GM12891 (cell line): ENCODE measurements at regions not wholly inside any gene's neighbourhood (a gene's known extent, or its start where the extent isn't known, plus 50 kb on each side); places are given as distances from the start of the nearest gene placed in this dataset.

ENCODE experiments used
- POLR2A ChIP-seq: IDR thresholded peaks from 2 replicates; pipeline ENCODE4 v1.6.1; 2011; ENCODE audit warnings: low read depth, low read length, control low read depth
- POLR2AphosphoS5 ChIP-seq: IDR thresholded peaks from 2 replicates; pipeline ENCODE4 v1.6.1; 2011; ENCODE audit warnings: low read depth, low read length, control low read depth
- TAF1 ChIP-seq: IDR thresholded peaks from 2 replicates; pipeline ENCODE4 v1.6.1; 2011; ENCODE audit warnings: low read depth, low read length, control low read depth

GRCh38 chr5:71877511-71877910 lies 158.4 kb downstream of the CARTPT start:
- TF ChIP-seq POLR2A (no peak), TAF1 (no peak), POLR2AphosphoS5 (no peak)
